HG03064 (cell line): ENCODE measurements at regions not wholly inside any gene's neighbourhood (a gene's known extent, or its start where the extent isn't known, plus 50 kb on each side); places are given as distances from the start of the nearest gene placed in this dataset.
"Not testable (repeated sequence)": the region's sequence is repeated elsewhere in the genome, so short reads cannot be mapped to it uniquely, and the experiment has no call there.

Experiments used
- ATAC-seq: cut with Tn5 transposase; IDR thresholded peaks from one replicate; pipeline ENCODE4 v1.9.1; 2021; ENCODE audit warnings: low read depth; ENCODE audit not compliant: unreplicated experiment

DNA sequence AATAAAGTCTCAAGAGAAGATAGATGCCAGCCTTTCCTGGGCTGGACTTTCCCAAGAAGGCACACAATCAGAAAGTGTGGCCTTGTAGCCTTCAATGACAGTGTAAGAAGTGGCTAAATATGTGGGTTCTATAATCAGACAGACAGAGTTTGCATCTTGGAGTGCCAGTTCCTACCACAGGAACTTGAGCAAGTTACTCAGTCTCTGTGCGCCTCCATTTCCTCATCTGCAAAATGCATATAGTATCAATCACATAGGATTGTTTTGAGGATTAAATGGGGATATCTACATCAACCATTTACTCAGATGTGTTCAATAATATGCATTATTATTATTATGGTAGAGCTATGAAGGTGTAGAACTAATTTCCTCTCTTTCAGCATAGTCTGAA, 176.8 kb upstream of the PTBP2 start:
- no peak for ATAC-seq

DNA sequence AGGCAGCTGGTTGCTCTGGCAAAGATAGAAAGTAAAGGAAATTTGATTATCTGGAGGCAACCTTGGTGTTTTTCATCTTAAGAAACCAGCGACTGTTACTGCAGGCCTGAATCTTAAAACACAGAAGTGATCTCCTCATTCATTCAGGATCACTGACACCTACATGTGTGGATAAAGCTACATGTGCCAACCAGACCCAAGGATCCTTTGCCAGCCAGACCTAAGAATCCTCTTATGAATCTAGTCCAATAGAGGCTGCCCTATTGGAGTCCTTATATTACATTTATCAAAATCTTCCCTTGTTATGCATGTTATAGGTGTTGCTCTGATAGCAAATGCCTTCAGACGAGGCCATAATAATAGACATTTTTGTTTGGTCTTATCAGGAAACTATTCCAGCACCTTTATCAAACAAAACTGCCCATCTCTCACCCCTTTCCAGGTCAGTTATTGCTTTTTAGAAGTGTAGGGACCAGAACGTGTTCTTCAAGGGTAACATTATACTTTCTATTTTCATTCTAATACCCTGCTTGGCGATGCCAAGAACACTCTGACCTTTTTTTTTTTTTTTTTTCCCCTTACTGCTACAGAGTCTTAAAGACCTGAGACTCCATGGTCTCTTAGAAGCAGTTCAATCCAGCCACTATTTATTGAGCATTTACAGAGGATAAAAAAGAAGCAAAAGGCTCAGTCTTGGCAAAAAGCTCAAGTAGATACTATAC, 175.5 kb upstream of the PTBP2 start:
- no peak for ATAC-seq

- ATAC-seq = no peak
These were observed 171.5 kb upstream of the PTBP2 start for GRCh38 chr1:96550061-96550460.

DNA sequence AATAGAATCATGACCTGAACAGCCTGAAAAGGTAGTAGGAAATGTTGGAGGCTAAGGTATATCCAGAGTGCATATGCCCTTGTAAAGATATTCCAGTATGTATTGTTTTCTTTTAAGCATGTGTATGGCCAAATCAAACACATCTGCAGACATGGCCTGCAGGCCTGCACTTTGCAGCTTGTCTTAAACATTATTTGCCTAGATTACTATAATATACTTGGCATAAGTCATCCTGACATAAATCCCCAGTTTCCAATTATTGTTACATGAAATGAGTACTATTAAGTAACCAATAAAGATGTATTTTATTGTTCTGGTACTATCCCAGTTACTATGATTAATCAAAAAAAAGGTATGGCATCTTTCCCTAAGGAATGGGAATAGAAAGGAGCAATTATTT, 169.1 kb upstream of the PTBP2 start:
- no peak for ATAC-seq

DNA sequence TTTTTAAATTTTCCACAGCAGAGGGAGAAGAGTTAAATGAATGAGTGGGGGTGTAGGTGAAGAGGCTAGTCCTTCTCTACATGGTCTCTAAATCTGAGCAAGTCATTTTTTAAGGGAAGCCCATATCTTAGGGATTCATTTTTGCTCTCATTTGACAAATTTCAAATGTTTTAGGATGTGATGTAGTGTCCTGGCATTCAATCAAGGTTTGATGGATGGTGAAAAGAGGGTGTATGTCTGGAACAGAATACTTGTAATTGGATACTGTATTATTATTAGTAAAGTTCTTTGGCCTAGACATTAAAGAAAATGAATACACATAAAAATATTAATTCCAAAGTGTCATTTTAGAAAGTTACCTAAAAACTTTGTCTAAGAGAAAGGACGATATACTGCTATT, 167.8 kb upstream of the PTBP2 start:
- ATAC-seq = no peak

GRCh38 chr1:96554364-96554763, 167.2 kb upstream of the PTBP2 start:
- ATAC-seq = no peak

DNA sequence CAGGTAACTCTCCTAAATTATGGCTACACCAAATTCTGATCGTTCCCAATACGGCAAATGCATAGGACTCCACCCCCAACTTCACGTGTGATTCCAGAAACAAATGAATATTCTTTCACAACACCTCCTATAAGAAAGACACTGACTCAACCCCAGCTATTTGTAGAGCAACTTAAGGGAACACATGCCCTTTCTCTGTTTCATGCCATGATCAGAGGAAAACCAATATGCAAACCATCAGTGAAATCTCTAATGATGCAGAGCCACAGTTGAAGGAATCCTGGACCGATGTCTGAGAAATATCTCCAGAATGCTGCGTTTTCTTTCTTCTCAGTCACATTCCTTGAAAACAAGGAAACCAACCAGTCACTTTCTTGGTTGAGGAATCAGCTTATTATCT, 164.2 kb upstream of the PTBP2 start:
- ATAC-seq = no peak

- ATAC-seq = no peak
These were observed 162.9 kb upstream of the PTBP2 start for GRCh38 chr1:96558635-96559034.

DNA sequence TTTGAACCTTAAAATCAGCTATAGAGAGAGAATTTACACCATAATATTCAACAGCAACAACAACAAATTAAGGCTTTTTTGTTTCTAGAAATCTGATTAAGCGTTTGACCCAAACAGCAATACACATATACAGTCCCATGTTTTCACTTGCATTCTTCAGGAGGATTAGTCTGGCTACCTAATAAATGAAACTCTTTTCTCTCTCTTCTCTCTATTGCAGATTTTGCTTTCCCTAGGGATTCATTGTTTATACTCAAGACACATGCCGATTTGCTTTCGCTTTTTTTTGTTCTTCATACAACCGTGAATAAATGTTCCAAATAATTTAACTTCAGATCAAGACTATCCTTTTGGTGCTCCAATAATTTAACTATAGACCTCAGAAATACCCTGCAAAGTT, 162.4 kb upstream of the PTBP2 start:
- ATAC-seq = no peak

DNA sequence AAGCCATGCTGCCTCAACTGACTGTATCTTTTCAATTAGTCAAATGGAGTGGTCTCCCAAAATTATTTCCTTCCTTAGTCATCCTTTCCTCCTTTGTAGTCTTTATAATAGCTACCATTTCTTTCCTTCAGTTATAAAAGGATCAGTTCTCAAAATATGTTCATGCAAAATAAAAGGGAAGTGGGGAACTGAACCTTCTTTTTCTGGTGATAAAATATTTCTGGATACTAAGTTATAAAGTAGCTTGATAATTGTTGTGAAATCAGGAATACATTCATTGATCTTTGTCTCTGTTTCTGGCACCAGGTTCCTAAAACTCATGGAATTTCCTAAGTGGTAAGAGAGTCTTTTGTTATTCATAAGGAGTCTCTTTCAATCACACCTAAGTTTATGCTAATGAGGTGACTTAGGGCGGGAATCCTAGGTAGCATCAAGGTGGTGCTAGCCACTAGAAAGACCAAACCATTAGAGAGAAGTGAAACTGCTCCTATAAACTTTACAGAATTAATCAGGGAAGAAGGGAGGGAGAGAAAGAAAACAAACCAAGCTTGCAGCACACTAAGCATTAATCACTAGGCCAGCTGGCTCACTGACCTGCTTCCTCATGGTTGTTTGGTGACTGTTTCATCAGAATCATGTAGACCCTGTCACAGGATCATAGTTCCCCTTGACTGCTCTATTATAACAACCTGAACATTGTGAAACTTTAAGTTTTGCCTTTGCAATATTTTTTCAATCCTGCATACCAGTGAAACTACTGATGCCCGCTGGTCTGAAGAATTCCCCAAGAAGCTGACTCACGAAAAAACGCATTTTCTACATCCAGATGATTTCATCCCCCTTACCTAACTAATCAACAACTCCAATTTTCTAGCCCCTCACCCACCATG, 161.6 kb upstream of the PTBP2 start:
- ATAC-seq = no peak

GRCh38 chr1:96562094-96562493, 159.5 kb upstream of the PTBP2 start:
- ATAC-seq = no peak

GRCh38 chr1:96564401-96564800, 157.2 kb upstream of the PTBP2 start:
- ATAC-seq = not testable (repeated sequence)

DNA sequence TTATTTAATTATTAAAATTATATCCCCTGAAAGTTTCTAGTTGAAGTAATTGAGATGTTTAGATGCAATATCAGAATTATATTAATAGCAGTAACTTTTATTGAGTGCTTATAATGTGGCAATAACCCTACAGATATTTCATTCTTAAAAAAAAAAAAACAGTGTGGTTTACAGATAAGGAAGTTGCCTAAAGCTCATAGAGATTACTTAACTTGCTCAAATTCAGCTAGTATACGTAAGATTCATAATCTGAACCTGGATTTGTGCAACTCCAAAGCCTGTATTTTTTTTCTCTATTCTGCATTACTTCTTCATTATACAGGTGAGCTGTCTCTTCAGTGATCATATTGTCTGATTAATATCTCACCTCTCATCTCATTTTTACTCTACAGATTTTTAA, 156.0 kb upstream of the PTBP2 start:
- ATAC-seq = no peak

GRCh38 chr1:96568639-96569038, 152.9 kb upstream of the PTBP2 start:
- no peak for ATAC-seq

DNA sequence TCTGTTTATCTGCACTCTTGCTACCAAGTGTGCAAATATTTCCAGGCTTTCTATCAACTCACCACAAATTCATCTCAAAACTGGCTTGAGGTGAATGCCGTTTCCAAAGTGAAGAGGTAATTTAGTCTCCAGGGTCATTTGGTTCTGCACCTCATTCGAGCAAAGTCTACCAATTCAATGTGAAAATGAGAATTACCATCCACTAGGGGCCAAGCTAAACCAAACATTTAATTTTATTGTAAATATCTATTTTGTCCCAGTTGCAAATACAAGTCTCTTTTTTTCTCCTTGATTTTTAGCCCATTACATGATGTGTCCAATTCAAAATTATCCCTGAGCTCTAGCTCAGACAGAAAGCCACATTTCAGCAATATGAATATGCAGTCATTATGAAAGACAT, 152.3 kb upstream of the PTBP2 start:
- ATAC-seq = no peak

DNA sequence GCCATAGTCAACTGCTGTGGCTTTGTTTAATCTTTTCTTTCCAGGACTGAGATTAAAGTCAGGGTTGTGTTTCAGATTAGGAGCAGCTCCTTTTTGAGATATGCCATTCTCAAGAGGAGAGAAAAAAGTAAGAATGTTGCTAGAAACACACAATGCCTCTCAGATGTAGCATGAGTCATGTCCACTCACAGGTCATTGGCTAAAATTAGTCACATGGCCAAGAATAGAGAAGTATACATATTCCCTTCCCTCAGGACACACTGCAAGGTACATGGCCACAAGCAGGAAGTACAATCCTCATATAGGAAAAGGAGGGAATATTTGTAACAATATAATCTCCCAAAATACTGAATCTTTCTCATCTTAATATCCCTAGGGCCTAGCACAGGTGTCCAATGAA, 141.9 kb upstream of the PTBP2 start:
- no peak for ATAC-seq

DNA sequence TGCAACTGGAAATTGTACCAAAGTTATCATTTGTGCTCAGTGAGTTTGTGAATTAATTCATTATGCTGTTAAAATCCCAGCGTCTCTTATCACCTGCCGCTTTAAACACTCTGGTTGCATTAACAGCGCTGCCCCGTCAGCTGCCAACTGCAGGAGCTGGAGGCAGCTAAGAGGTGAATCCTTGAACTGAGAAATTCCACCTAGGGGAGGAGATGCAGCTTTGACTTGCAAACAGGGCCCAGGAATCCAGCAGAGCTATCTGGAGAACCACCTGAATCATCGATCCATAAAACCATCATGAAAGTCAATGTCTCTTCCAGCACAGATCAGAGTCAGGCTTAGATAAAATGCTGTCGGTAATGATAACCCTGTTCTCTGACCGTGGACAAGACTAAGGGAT, 140.7 kb upstream of the PTBP2 start:
- ATAC-seq = no peak

GRCh38 chr1:96581772-96582171, 139.8 kb upstream of the PTBP2 start:
- no peak for ATAC-seq

- ATAC-seq = no peak
These were observed 137.7 kb upstream of the PTBP2 start for GRCh38 chr1:96583903-96584302.

- no peak for ATAC-seq
These were observed 134.4 kb upstream of the PTBP2 start for GRCh38 chr1:96587222-96587621.

DNA sequence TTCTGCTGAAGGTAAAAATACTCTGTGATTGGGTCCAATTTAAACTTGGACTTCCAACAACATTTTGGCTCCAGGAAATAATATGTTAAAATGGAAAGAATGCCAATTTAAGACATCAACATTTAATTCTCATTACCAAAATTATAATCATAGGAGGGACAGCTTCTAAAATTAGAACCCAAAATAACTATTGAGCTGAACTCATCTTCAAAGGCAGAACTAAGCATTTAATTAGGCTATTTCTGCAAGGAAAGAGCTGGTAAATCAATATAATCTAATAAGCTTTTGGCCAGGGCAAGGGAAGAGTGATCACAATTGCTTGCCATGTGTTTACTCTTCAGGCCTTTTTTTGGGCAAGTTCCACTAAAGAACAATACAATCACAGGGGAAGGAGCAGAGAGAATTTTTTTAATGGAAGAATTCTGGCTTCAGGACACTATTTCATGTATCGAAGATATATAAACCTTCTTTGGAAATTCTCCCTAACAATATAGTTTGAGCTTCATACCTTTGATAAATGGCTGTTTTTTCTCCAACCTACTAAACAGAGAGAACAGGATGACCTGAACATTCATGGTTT, 133.1 kb upstream of the PTBP2 start:
- ATAC-seq = no peak

GRCh38 chr1:96595530-96595929, 126.1 kb upstream of the PTBP2 start:
- ATAC-seq = not testable (repeated sequence)
